ENCODE measurements at regions not wholly inside any gene's neighbourhood (a gene's known extent, or its start where the extent isn't known, plus 50 kb on each side); places are given as distances from the start of the nearest gene placed in this dataset.
A peak's percentile ranks its signal among the peaks of the same experiment; 100 is the strongest.

GRCh38 chr4:14520171-14520570 is 482.1 kb upstream of the CPEB2 start:
- no TSS peak for BruUV-seq (replicated peaks)
- CTCF ChIA-PET, result no interaction called here

GRCh38 chr4:14524276-14524675 is 478.0 kb upstream of the CPEB2 start:
- Histone ChIP-seq H3K27me3 (ENCODE audit: low read length) (no peaks in the 10 kb centered on the region), H3K9me2 (replicated peaks; ENCODE audit: low read length) (no peaks in the 10 kb centered on the region), H3K4me1 (ENCODE audit: insufficient read depth, low read length) (peaks cover under 1% of the 10 kb centered on the region; the same call in 1 of the 2 replicates), H3F3A (ENCODE audit: low read length, unreplicated experiment) (no peaks in the 10 kb centered on the region), H2AFZ (ENCODE audit: low read length) (no peak overlapping the region), H3K9ac (ENCODE audit: low read length) (no peak overlapping the region), H3K9me3 (ENCODE audit: low read length) (no peaks in the 10 kb centered on the region), H3K4me3 (ENCODE audit: low read length) (no peak overlapping the region), H3K27ac (ENCODE audit: low read length) (no peak overlapping the region), H3K36me3 (ENCODE audit: low read depth, low read length) (no peaks in the 10 kb centered on the region), H3K79me2 (ENCODE audit: low read length) (no peaks in the 10 kb centered on the region), H3K4me2 (ENCODE audit: low read length) (no peak overlapping the region), H4K20me1 (ENCODE audit: low read length) (no peaks in the 10 kb centered on the region)
- ChIA-PET CTCF (no interaction called here), POLR2A (ENCODE audit: unreplicated experiment) (interaction anchor here (0.5 kb wide), 1 partner anchor 299 kb away, joined by 3 read pairs; no protein-coding TSS in a partner anchor)
- no TSS peak for BruUV-seq (replicated peaks)
- TF ChIP-seq EZH2 (IDR thresholded peaks at IDR 0.05; ENCODE audit: low read length, unreplicated experiment), result no peak
- ATAC-seq (no peak), DNase-seq (no peak)
- intact Hi-C loops (cut with micrococcal nuclease), result no loop called here

More at GRCh38 chr4:14520171-14520570, 482.1 kb upstream of the CPEB2 start:
- TF ChIP-seq CTCF (conservative IDR thresholded peaks at IDR 0.05; ENCODE audit: low read depth, low read length) (no peak), EZH2 (IDR thresholded peaks at IDR 0.05; ENCODE audit: low read length, unreplicated experiment) (no peak), EZH2phosphoT487 (IDR thresholded peaks at IDR 0.05; ENCODE audit: borderline replicate concordance, low read length) (no peak)
- no peaks in the 10 kb centered on the region for H3K4me1 ChIP-seq (ENCODE audit: insufficient read depth, low read length)
- peak; percentile 12 for DNase-seq
- no peak overlapping the region for H3K4me2 ChIP-seq (ENCODE audit: low read length)
- POLR2A ChIA-PET (ENCODE audit: unreplicated experiment), result no interaction called here
- no peak overlapping the region for H3K27ac ChIP-seq (ENCODE audit: low read length)
- no peaks in the 10 kb centered on the region for H3K79me2 ChIP-seq (ENCODE audit: low read length)
- no peak overlapping the region for H2AFZ ChIP-seq (ENCODE audit: low read length)
- H3K9me2 ChIP-seq (replicated peaks; ENCODE audit: low read length), result no peaks in the 10 kb centered on the region
- H3K36me3 ChIP-seq (ENCODE audit: low read depth, low read length), result no peaks in the 10 kb centered on the region
- no peaks in the 10 kb centered on the region for H3K27me3 ChIP-seq (ENCODE audit: low read length)
- H3K4me3 ChIP-seq (ENCODE audit: low read length), result no peak overlapping the region
- no peaks in the 10 kb centered on the region for H3K9me3 ChIP-seq (ENCODE audit: low read length)
- intact Hi-C loops (cut with micrococcal nuclease), result no loop called here
- H4K20me1 ChIP-seq (ENCODE audit: low read length), result no peaks in the 10 kb centered on the region
- H3F3A ChIP-seq (ENCODE audit: low read length, unreplicated experiment), result no peaks in the 10 kb centered on the region
- ATAC-seq, result no peak
- no peak overlapping the region for H3K9ac ChIP-seq (ENCODE audit: low read length)

- DNase-seq (no peak), ATAC-seq (no peak)
- Histone ChIP-seq H3K4me3 (ENCODE audit: low read length) (no peak overlapping the region), H3K4me1 (ENCODE audit: insufficient read depth, low read length) (peaks cover 7% of the 10 kb centered on the region), H3K36me3 (ENCODE audit: low read depth, low read length) (no peaks in the 10 kb centered on the region), H2AFZ (ENCODE audit: low read length) (no peak overlapping the region), H3F3A (ENCODE audit: low read length, unreplicated experiment) (no peaks in the 10 kb centered on the region), H3K9ac (ENCODE audit: low read length) (no peak overlapping the region), H3K4me2 (ENCODE audit: low read length) (no peak overlapping the region), H3K27ac (ENCODE audit: low read length) (no peak overlapping the region), H3K9me2 (replicated peaks; ENCODE audit: low read length) (no peaks in the 10 kb centered on the region), H3K79me2 (ENCODE audit: low read length) (no peaks in the 10 kb centered on the region), H3K27me3 (ENCODE audit: low read length) (no peaks in the 10 kb centered on the region), H3K9me3 (ENCODE audit: low read length) (no peaks in the 10 kb centered on the region), H4K20me1 (ENCODE audit: low read length) (no peaks in the 10 kb centered on the region)
- intact Hi-C loops (cut with micrococcal nuclease), result no loop called here
- POLR2A ChIA-PET (ENCODE audit: unreplicated experiment), result no interaction called here
- TF ChIP-seq EZH2phosphoT487 (IDR thresholded peaks at IDR 0.05; ENCODE audit: borderline replicate concordance, low read length) (no peak), EZH2 (IDR thresholded peaks at IDR 0.05; ENCODE audit: low read length, unreplicated experiment) (no peak)
- no TSS peak for BruUV-seq (replicated peaks)
- CTCF ChIA-PET, result no interaction called here
These were observed 473.4 kb upstream of the CPEB2 start for GRCh38 chr4:14528918-14529317.

GRCh38 chr4:14529653-14530052 is 472.6 kb upstream of the CPEB2 start:
- ATAC-seq, result peak; percentile 53; the same call in 1 of the 2 replicates
- H4K20me1 ChIP-seq (ENCODE audit: low read length), result no peaks in the 10 kb centered on the region
- H3K4me1 ChIP-seq (ENCODE audit: insufficient read depth, low read length), result peaks cover 7% of the 10 kb centered on the region
- no peak overlapping the region for H2AFZ ChIP-seq (ENCODE audit: low read length)
- no peaks in the 10 kb centered on the region for H3K27me3 ChIP-seq (ENCODE audit: low read length)
- H3K9me2 ChIP-seq (replicated peaks; ENCODE audit: low read length), result no peaks in the 10 kb centered on the region
- ChIA-PET CTCF (no interaction called here), POLR2A (ENCODE audit: unreplicated experiment) (no interaction called here)
- H3K36me3 ChIP-seq (ENCODE audit: low read depth, low read length), result no peaks in the 10 kb centered on the region
- no peak for TF ChIP-seq CTCF (conservative IDR thresholded peaks at IDR 0.05; ENCODE audit: low read depth, low read length)
- TF ChIP-seq EZH2 (IDR thresholded peaks at IDR 0.05; ENCODE audit: low read length, unreplicated experiment), result no peak
- no peak for TF ChIP-seq EZH2phosphoT487 (IDR thresholded peaks at IDR 0.05; ENCODE audit: borderline replicate concordance, low read length)
- H3K9me3 ChIP-seq (ENCODE audit: low read length), result no peaks in the 10 kb centered on the region
- no peak overlapping the region for H3K27ac ChIP-seq (ENCODE audit: low read length)
- no TSS peak for BruUV-seq (replicated peaks)
- no peaks in the 10 kb centered on the region for H3K79me2 ChIP-seq (ENCODE audit: low read length)
- H3K4me3 ChIP-seq (ENCODE audit: low read length), result no peak overlapping the region
- H3K9ac ChIP-seq (ENCODE audit: low read length), result no peak overlapping the region
- DNase-seq, result peak; percentile 67
- intact Hi-C loops (cut with micrococcal nuclease), result no loop called here
- no peaks in the 10 kb centered on the region for H3F3A ChIP-seq (ENCODE audit: low read length, unreplicated experiment)
- H3K4me2 ChIP-seq (ENCODE audit: low read length), result peak overlapping the region; percentile 12; the same call in 1 of the 2 replicates
